Stimulated activated naive B cell treated with anti-CD40 and anti-IgM and Interleukin-4, amounts not matched to agents 10 μg/mL and 1 μg/mL and 100 μg/mL, for 72 hours (primary cell): ENCODE measurements at regions not wholly inside any gene's neighbourhood (a gene's known extent, or its start where the extent isn't known, plus 50 kb on each side); places are given as distances from the start of the nearest gene placed in this dataset.
"Not testable (repeated sequence)": the region's sequence is repeated elsewhere in the genome, so short reads cannot be mapped to it uniquely, and the experiment has no call there.

ENCODE experiments used
- ATAC-seq, 2 donors: fragments of 150-1000 bp; cut with Tn5 transposase; replicated peaks; 2 replicates each; pipeline ENCODE4 v1.10.0; 2021; ENCODE audit warnings: moderate library complexity in 1 of 2
- DNase-seq: peaks from one replicate; pipeline ENCODE4 v3.0.0; 2021
- H3K27ac Mint-ChIP-seq: one replicate; pipeline ENCODE4 v1.8.0; 2022; ENCODE audit warnings: mild to moderate bottlenecking, mixed read lengths
- H3K27me3 Mint-ChIP-seq, 2 donors: one replicate each; pipeline ENCODE4 v1.8.0; 2022; ENCODE audit warnings: mixed read lengths in 2 of 2
- H3K36me3 Mint-ChIP-seq, 2 donors: one replicate each; pipeline ENCODE4 v1.8.0; 2022; ENCODE audit warnings: mixed read lengths in 2 of 2, mild to moderate bottlenecking in 1 of 2
- H3K4me1 Mint-ChIP-seq, 2 donors: one replicate each; pipeline ENCODE4 v1.8.0; 2022; ENCODE audit warnings: mixed read lengths in 2 of 2, mild to moderate bottlenecking in 1 of 2
- H3K4me3 Mint-ChIP-seq, 2 donors: one replicate each; pipeline ENCODE4 v1.8.0; 2022; ENCODE audit warnings: mild to moderate bottlenecking in 2 of 2, mixed read lengths in 2 of 2, moderate library complexity in 1 of 2
- H3K9me3 Mint-ChIP-seq, 2 donors: one replicate each; pipeline ENCODE4 v1.8.0; 2022; ENCODE audit warnings: mixed read lengths in 2 of 2, mild to moderate bottlenecking in 1 of 2

- DNase-seq: no peak
- no peaks in the 10 kb centered on the region for H3K36me3 Mint-ChIP-seq
- no peaks in the 10 kb centered on the region for H3K4me1 Mint-ChIP-seq
- H3K9me3 Mint-ChIP-seq: peaks cover 2 to 4% of the 10 kb centered on the region in 2 donors
- H3K4me3 Mint-ChIP-seq: no peak overlapping the region
- no peaks in the 10 kb centered on the region for H3K27me3 Mint-ChIP-seq
- H3K27ac Mint-ChIP-seq: no peak overlapping the region
- no peak for ATAC-seq
Observed at GRCh38 chr3:110958313-110959147, 113.1 kb upstream of the NECTIN3 start.

GRCh38 chr3:110965976-110966375, 105.6 kb upstream of the NECTIN3 start:
- H3K4me3 Mint-ChIP-seq: no peak overlapping the region
- DNase-seq (no peak), ATAC-seq (no peak)
- no peaks in the 10 kb centered on the region for H3K36me3 Mint-ChIP-seq
- H3K27me3 Mint-ChIP-seq: no peaks in the 10 kb centered on the region
- no peak overlapping the region for H3K27ac Mint-ChIP-seq
- no peaks in the 10 kb centered on the region for H3K4me1 Mint-ChIP-seq
- peaks cover 15% of the 10 kb centered on the region in 2 donors for H3K9me3 Mint-ChIP-seq

DNA sequence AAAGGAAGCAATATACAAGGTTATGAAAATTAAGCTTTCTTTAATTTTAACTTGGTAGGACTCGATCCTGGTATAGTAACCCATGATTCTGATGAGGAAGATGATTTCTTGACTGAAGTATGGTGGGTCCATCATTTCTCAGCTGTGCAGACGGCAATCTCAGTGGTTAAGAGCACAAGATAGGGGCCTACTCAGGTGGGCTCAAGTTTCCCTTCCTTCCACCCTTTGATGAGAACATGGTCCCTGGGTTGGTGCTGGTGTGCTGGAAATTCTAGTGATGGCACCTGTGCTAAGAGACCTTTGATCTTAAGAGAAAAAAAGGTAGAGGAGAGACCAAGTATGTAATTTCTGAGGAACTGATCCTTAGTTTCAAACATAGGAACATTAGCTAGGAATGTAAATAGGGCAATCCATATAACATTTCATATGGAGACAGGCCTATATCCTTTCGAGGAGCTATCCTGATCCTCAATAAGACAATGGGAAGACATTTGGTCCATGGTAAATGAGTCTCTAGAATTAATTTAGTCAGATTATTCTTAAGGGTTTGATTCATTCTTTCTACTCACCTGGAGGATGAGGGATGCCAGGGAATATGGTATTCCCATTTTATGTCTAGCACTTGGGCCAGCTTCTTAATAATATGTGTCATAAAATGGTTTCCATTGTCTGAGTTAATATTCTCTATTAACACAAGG, 104.5 kb upstream of the NECTIN3 start:
- peaks cover 13 to 15% of the 10 kb centered on the region in 2 donors for H3K9me3 Mint-ChIP-seq
- no peak for ATAC-seq
- no peak overlapping the region for H3K27ac Mint-ChIP-seq
- H3K4me1 Mint-ChIP-seq: no peaks in the 10 kb centered on the region
- no peak overlapping the region for H3K4me3 Mint-ChIP-seq
- no peak for DNase-seq
- no peaks in the 10 kb centered on the region for H3K36me3 Mint-ChIP-seq
- no peaks in the 10 kb centered on the region for H3K27me3 Mint-ChIP-seq

DNA sequence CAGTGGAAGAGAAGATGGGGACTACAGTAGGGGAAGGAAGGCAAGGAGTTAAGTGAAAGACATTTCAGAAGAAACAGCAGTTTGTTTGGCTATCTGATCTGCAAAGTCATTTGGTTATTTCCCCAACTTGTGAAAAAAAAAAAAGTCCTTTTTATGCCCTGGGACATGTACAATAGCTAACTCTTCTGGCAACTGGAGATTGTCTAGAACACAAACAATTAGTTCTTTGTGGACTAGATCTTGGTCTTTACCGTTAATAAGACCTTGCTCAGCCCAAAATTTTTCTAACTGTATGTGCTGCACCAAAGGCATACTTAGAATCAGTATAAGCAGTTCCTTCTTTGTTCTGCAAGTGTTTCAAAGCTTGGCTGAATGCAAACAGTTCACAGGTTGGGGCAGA, 103.5 kb upstream of the NECTIN3 start:
- DNase-seq (no peak), ATAC-seq (no peak)
- Mint-ChIP-seq H3K27me3 (no peaks in the 10 kb centered on the region), H3K4me3 (no peak overlapping the region), H3K36me3 (no peaks in the 10 kb centered on the region), H3K9me3 (peaks cover 13 to 15% of the 10 kb centered on the region in 2 donors), H3K4me1 (no peaks in the 10 kb centered on the region), H3K27ac (no peak overlapping the region)

- Mint-ChIP-seq H3K4me3 (no peak overlapping the region), H3K9me3 (peaks cover 10% of the 10 kb centered on the region in 2 donors), H3K27me3 (peaks cover 0 to 5% of the 10 kb centered on the region in 2 donors), H3K27ac (no peak overlapping the region), H3K36me3 (no peaks in the 10 kb centered on the region), H3K4me1 (no peaks in the 10 kb centered on the region)
- DNase-seq: no peak
- ATAC-seq: no peak
Observed at GRCh38 chr3:110969229-110970211, 102.1 kb upstream of the NECTIN3 start.

- ATAC-seq (no peak), DNase-seq (no peak)
- Mint-ChIP-seq H3K27ac (no peak overlapping the region), H3K36me3 (no peaks in the 10 kb centered on the region), H3K4me3 (no peak overlapping the region), H3K9me3 (peaks cover 8 to 9% of the 10 kb centered on the region in 2 donors), H3K4me1 (no peaks in the 10 kb centered on the region), H3K27me3 (peaks cover 0 to 5% of the 10 kb centered on the region in 2 donors)
Observed at GRCh38 chr3:110971010-110971601, 100.5 kb upstream of the NECTIN3 start.

GRCh38 chr3:110973263-110973895, 98.2 kb upstream of the NECTIN3 start:
- DNase-seq (no peak), ATAC-seq (no peak)
- Mint-ChIP-seq H3K4me1 (no peaks in the 10 kb centered on the region), H3K9me3 (peaks cover 7 to 8% of the 10 kb centered on the region in 2 donors), H3K36me3 (no peaks in the 10 kb centered on the region), H3K27me3 (peaks cover 0 to 5% of the 10 kb centered on the region in 2 donors), H3K27ac (no peak overlapping the region), H3K4me3 (no peak overlapping the region)

GRCh38 chr3:110974902-110975301, 96.7 kb upstream of the NECTIN3 start:
- H3K4me1 Mint-ChIP-seq: no peaks in the 10 kb centered on the region
- peaks cover 0 to 5% of the 10 kb centered on the region in 2 donors for H3K27me3 Mint-ChIP-seq
- no peaks in the 10 kb centered on the region for H3K36me3 Mint-ChIP-seq
- H3K27ac Mint-ChIP-seq: no peak overlapping the region
- no peak for ATAC-seq
- H3K9me3 Mint-ChIP-seq: no peaks in the 10 kb centered on the region
- no peak overlapping the region for H3K4me3 Mint-ChIP-seq
- no peak for DNase-seq

DNA sequence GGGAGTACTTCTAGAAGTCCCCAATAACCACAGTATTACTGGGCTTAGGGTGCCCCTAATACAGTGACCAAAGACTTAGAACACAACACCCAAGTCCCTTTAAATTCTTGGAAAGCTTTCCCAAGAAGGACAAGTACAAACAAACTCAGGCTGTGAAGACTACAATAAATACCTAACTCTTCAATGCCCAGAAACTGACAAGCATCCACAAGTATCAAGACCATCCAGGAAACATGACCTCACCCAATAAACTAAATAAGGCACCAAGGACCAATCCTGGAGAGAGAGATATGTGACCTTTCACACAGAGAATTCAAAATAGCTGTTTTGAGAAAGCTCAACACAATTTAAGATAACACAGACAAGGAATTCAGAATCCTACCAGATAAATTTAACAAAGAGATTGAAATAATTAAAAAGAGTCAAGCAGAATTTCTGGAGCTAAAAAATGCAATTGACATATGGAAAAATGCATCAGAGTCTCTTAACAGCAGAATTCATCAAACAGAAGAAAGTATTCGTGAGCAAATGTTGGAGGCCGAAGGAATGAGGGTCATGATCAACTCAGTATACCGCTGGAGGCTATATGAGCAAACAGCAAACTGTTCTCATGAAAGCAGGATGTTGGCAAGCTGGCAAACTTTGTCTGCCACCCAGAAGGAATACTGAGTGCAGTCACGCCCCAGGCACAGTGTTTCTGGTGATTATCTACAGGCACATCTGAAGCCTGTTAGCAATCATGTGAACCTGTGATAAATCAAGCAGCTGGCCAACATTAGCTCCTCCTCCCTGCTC, 87.0 kb upstream of the NECTIN3 start:
- DNase-seq: no peak
- Mint-ChIP-seq H3K4me3 (no peak overlapping the region), H3K9me3 (peaks cover 0 to 14% of the 10 kb centered on the region in 2 donors)

DNA sequence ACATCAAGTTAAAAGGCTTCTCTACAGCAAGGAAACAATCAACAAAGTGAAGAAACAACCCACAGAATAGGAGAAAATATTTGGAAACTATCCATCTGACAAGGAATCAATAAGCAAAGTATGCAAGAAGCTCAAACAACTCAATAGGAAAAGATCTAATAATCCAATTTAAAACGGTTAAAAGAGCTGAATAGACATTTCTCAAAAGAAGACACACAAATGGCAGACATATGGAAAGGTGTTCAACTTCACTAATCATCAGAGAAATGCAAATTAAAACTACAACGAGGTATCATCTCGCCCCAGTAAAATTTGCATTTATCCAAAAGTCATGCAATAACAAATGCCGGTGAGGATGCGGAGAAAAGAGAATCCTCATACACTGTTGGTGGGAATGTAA, 82.2 kb upstream of the NECTIN3 start:
- DNase-seq (no peak), ATAC-seq (no peak)
- Mint-ChIP-seq H3K36me3 (no peaks in the 10 kb centered on the region), H3K4me1 (no peaks in the 10 kb centered on the region), H3K9me3 (peaks cover 0 to 14% of the 10 kb centered on the region in 2 donors), H3K4me3 (no peak overlapping the region), H3K27ac (no peak overlapping the region), H3K27me3 (no peaks in the 10 kb centered on the region)

More for the DNA sequence above, 87.0 kb upstream of the NECTIN3 start:
- Mint-ChIP-seq H3K36me3 (no peaks in the 10 kb centered on the region), H3K27ac (no peak overlapping the region), H3K4me1 (no peaks in the 10 kb centered on the region), H3K27me3 (no peaks in the 10 kb centered on the region)
- ATAC-seq: no peak

DNA sequence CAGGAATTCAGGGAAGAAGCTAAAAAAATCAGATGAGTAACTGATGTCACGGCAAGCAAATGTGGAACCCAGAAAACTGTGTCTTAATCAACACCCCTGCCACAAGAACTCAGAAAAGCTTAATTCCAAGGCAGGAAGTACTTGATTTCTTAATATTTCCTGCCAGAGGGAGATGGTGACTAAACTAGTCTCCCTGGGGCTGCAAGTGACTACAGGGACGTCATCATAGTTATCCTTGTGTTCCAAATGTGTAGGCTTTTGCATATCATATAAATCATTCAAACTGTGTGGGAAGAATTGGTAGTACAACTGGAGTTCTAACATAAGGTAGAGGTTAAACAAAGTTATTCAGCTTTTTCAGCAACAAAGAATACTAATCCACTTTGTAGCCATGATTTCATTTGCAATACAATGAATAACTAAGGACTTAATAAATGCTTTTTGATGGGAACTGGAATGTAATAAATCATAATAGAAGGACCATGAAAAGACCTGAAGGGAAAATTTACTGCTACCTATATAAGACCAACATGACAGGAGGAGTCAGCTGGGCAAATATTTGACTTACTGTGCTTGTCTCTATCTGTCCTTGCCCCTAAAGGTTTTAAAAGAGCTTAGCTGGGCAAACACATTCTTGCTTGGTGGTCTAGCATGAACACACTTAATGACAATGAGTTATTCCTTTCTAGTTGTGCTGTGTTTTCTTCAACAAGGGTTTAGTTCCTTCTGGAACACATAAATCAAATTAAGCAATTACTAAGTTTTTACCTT, 76.0 kb upstream of the NECTIN3 start:
- ATAC-seq (no peak), DNase-seq (no peak)
- Mint-ChIP-seq H3K4me3 (no peak overlapping the region), H3K27me3 (no peaks in the 10 kb centered on the region), H3K9me3 (peaks cover 4 to 5% of the 10 kb centered on the region in 2 donors), H3K27ac (no peak overlapping the region), H3K4me1 (no peaks in the 10 kb centered on the region), H3K36me3 (no peaks in the 10 kb centered on the region)

- not testable (repeated sequence) for H3K9me3 Mint-ChIP-seq, H3K27ac Mint-ChIP-seq, ATAC-seq, DNase-seq, H3K4me1 Mint-ChIP-seq, H3K27me3 Mint-ChIP-seq, H3K36me3 Mint-ChIP-seq, H3K4me3 Mint-ChIP-seq
Observed at GRCh38 chr3:110998766-110999165, 72.8 kb upstream of the NECTIN3 start.
